ENCODE measurements at regions not wholly inside any gene's neighbourhood (a gene's known extent, or its start where the extent isn't known, plus 50 kb on each side); places are given as distances from the start of the nearest gene placed in this dataset.

DNA sequence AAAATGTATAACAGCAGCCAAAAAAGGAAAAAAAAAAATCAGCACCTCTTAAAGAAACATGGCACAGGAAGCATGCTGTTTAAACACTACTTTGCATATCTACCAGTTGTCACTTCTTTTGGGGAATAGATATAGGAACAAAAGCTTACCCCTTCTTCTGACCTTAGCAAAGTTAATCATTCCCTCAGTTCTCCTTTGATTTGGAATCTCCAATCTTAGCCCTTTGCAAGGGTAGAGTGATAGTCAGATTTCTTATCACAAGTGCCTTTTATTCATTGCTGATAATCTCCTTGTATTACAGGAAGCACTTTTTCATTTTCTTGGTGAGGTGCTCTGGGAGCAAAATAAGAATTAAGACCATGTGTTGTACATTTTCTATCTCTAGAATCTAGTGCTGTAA is 1327.6 kb downstream of the OLFM4 start:
- Histone ChIP-seq H3K79me2 (ENCODE audit: control insufficient read depth, low read length) (no peaks in the 10 kb centered on the region), H3K27ac (ENCODE audit: low read depth, low read length) (no peak overlapping the region), H4K20me1 (ENCODE audit: control insufficient read depth, insufficient read depth, low read depth, low read length) (no peaks in the 10 kb centered on the region), H3K27me3 (ENCODE audit: control insufficient read depth, low read length) (no peaks in the 10 kb centered on the region), H3F3A (ENCODE audit: control insufficient read depth, insufficient read depth) (no peaks in the 10 kb centered on the region), H3K36me3 (ENCODE audit: control insufficient read depth, low read length) (no peaks in the 10 kb centered on the region), H3K4me3 (ENCODE audit: low read length) (no peak overlapping the region), H3K9me3 (ENCODE audit: control insufficient read depth, insufficient read depth, low read length) (no peaks in the 10 kb centered on the region), H3K4me2 (ENCODE audit: low read length) (no peak overlapping the region), H3K9me2 (replicated peaks; ENCODE audit: control insufficient read depth, low read length) (no peaks in the 10 kb centered on the region), H3K4me1 (ENCODE audit: control insufficient read depth, low read length) (no peaks in the 10 kb centered on the region)
- TF ChIP-seq CTCF (IDR thresholded peaks at IDR 0.05; ENCODE audit: low read depth, low read length, poor library complexity, severe bottlenecking) (no peak), EZH2phosphoT487 (IDR thresholded peaks at IDR 0.05; ENCODE audit: borderline replicate concordance, low read length) (no peak)

GRCh38 chr13:54356849-54357248 is 1328.2 kb downstream of the OLFM4 start:
- H3F3A ChIP-seq (ENCODE audit: control insufficient read depth, insufficient read depth) = no peaks in the 10 kb centered on the region
- H3K4me2 ChIP-seq (ENCODE audit: low read length) = no peak overlapping the region
- no peaks in the 10 kb centered on the region for H3K9me2 ChIP-seq (replicated peaks; ENCODE audit: control insufficient read depth, low read length)
- no peak overlapping the region for H3K27ac ChIP-seq (ENCODE audit: low read depth, low read length)
- H3K4me3 ChIP-seq (ENCODE audit: low read length) = no peak overlapping the region
- H3K79me2 ChIP-seq (ENCODE audit: control insufficient read depth, low read length) = no peaks in the 10 kb centered on the region
- H3K36me3 ChIP-seq (ENCODE audit: control insufficient read depth, low read length) = no peaks in the 10 kb centered on the region
- TF ChIP-seq CTCF (IDR thresholded peaks at IDR 0.05; ENCODE audit: low read depth, low read length, poor library complexity, severe bottlenecking) = no peak
- no peak for TF ChIP-seq EZH2phosphoT487 (IDR thresholded peaks at IDR 0.05; ENCODE audit: borderline replicate concordance, low read length)
- H4K20me1 ChIP-seq (ENCODE audit: control insufficient read depth, insufficient read depth, low read depth, low read length) = no peaks in the 10 kb centered on the region
- H3K4me1 ChIP-seq (ENCODE audit: control insufficient read depth, low read length) = no peaks in the 10 kb centered on the region
- H3K9me3 ChIP-seq (ENCODE audit: control insufficient read depth, insufficient read depth, low read length) = no peaks in the 10 kb centered on the region
- H3K27me3 ChIP-seq (ENCODE audit: control insufficient read depth, low read length) = no peaks in the 10 kb centered on the region

DNA sequence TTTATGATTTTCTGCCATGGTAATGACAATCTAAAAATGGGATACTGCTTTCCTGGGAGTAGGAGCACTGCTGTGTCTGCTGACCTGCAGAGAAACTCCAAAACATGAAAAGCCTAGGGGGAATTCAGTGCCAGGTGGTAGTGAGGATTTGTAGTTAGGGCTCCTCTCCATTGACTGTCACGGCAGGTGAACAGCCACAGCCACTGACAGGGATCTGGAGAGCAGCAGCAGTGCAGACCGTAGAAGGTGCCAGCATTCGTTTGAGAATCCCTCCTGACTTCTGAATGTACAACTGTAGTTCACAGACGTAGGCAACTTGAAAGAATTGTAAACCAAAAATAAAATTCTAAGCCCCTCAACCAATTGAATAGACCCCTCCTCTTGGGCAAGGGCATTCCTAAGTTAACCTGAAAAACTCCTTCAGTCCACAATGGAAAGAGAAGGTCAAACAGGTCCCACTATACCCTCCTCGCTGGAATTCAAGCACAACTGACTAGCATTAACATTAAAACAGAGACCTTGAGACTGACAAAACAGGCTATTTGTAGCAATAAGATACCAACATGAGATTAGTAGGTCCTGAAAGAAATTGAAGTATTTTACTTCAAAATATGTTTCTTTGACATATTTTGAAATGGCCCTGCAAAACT is 1328.8 kb downstream of the OLFM4 start:
- H3K36me3 ChIP-seq (ENCODE audit: control insufficient read depth, low read length) = no peaks in the 10 kb centered on the region
- H3K4me3 ChIP-seq (ENCODE audit: low read length) = no peak overlapping the region
- no peaks in the 10 kb centered on the region for H3K27me3 ChIP-seq (ENCODE audit: control insufficient read depth, low read length)
- no peaks in the 10 kb centered on the region for H3F3A ChIP-seq (ENCODE audit: control insufficient read depth, insufficient read depth)
- no peaks in the 10 kb centered on the region for H3K9me2 ChIP-seq (replicated peaks; ENCODE audit: control insufficient read depth, low read length)
- H3K79me2 ChIP-seq (ENCODE audit: control insufficient read depth, low read length) = no peaks in the 10 kb centered on the region
- no peaks in the 10 kb centered on the region for H3K9me3 ChIP-seq (ENCODE audit: control insufficient read depth, insufficient read depth, low read length)
- H3K4me1 ChIP-seq (ENCODE audit: control insufficient read depth, low read length) = no peaks in the 10 kb centered on the region
- TF ChIP-seq EZH2phosphoT487 (IDR thresholded peaks at IDR 0.05; ENCODE audit: borderline replicate concordance, low read length) (no peak), CTCF (IDR thresholded peaks at IDR 0.05; ENCODE audit: low read depth, low read length, poor library complexity, severe bottlenecking) (no peak)
- no peak overlapping the region for H3K27ac ChIP-seq (ENCODE audit: low read depth, low read length)
- no peak overlapping the region for H3K4me2 ChIP-seq (ENCODE audit: low read length)
- H4K20me1 ChIP-seq (ENCODE audit: control insufficient read depth, insufficient read depth, low read depth, low read length) = no peaks in the 10 kb centered on the region
